IMR-90 (cell line): ENCODE measurements at regions not wholly inside any gene's neighbourhood (a gene's known extent, or its start where the extent isn't known, plus 50 kb on each side); places are given as distances from the start of the nearest gene placed in this dataset.

Experiments used
- ATAC-seq: fragments of 200-7000 bp; cut with Tn5 transposase; 2 replicates; pipeline ENCODE4 v1.9.1; 2020; ENCODE audit warnings: low read depth, mild to moderate bottlenecking, moderate library complexity
- BruUV-seq: library from RNA; stranded (reverse); fragments of 400-500 nt; replicated peaks from 2 replicates; lab custom pipeline; 2021; lab: Mats Ljungman, UMichigan
- CTCF ChIA-PET: fragments of 300-600 bp; formaldehyde crosslinking; extraction: SDS; loops from one replicate; lab custom pipeline; 2021; ENCODE audit warnings: antibody characterized with exemption; lab: Yijun Ruan, JAX
- POLR2A ChIA-PET: fragments of 300-600 bp; sonication (Branson Sonifier 250); formaldehyde crosslinking; loops from one replicate; lab custom pipeline; 2022; ENCODE audit warnings: antibody characterized with exemption; ENCODE audit not compliant: unreplicated experiment; lab: Charles Lee
- DNase-seq: peaks from one replicate; pipeline ENCODE4 v3.0.0; 2013
- H2AFZ ChIP-seq: replicated peaks from 2 replicates; pipeline ENCODE3; 2013; ENCODE audit warnings: low read length, mild to moderate bottlenecking; ENCODE audit not compliant: poor library complexity
- H2AK5ac ChIP-seq: 2 replicates; pipeline ENCODE4 v1.6.1; 2013; ENCODE audit warnings: low read depth, low read length, inconsistent platforms
- H2AK9ac ChIP-seq: replicated peaks from 2 replicates; pipeline ENCODE3; 2013; ENCODE audit warnings: mild to moderate bottlenecking, low read depth, low read length, moderate library complexity; ENCODE audit not compliant: poor library complexity
- H2BK120ac ChIP-seq: 2 replicates; pipeline ENCODE4 v1.6.1; 2013; ENCODE audit warnings: low read depth, low read length, inconsistent platforms
- H2BK15ac ChIP-seq: 3 replicates; pipeline ENCODE4 v1.6.1; 2013; ENCODE audit warnings: low read depth, low read length, inconsistent platforms
- H2BK20ac ChIP-seq: 2 replicates; pipeline ENCODE4 v1.6.1; 2013; ENCODE audit warnings: low read depth, mild to moderate bottlenecking, inconsistent platforms, low read length, moderate library complexity
- H2BK5ac ChIP-seq: 2 replicates; pipeline ENCODE4 v1.6.1; 2013; ENCODE audit warnings: mild to moderate bottlenecking, low read depth, low read length, inconsistent platforms; ENCODE audit not compliant: poor library complexity, severe bottlenecking
- H3K14ac ChIP-seq: replicated peaks from 2 replicates; pipeline ENCODE4 v1.6.1; 2013; ENCODE audit warnings: low read depth, low read length, inconsistent platforms
- H3K18ac ChIP-seq: 2 replicates; pipeline ENCODE4 v1.6.1; 2013; ENCODE audit warnings: low read depth, low read length, control low read depth
- H3K23ac ChIP-seq: 2 replicates; pipeline ENCODE4 v1.6.1; 2013; ENCODE audit warnings: low read depth, low read length, inconsistent platforms
- H3K27ac ChIP-seq: 2 replicates; pipeline ENCODE4 v1.5.1; 2013; ENCODE audit warnings: mild to moderate bottlenecking, control low read depth, low read length; ENCODE audit not compliant: insufficient read depth
- H3K27me3 ChIP-seq: 2 replicates; pipeline ENCODE4 v1.6.1; 2013; ENCODE audit warnings: low read length; ENCODE audit not compliant: control insufficient read depth, insufficient read depth
- H3K36me3 ChIP-seq: 2 replicates; pipeline ENCODE4 v1.6.1; 2013; ENCODE audit warnings: low read length, mixed read lengths; ENCODE audit not compliant: control insufficient read depth, insufficient read depth
- H3K4ac ChIP-seq: 2 replicates; pipeline ENCODE4 v1.6.1; 2013; ENCODE audit warnings: low read depth, low read length, inconsistent platforms
- H3K4me1 ChIP-seq: 2 replicates; pipeline ENCODE4 v1.6.1; 2013; ENCODE audit warnings: low read length, mixed read lengths; ENCODE audit not compliant: control insufficient read depth, insufficient read depth
- H3K4me2 ChIP-seq: 2 replicates; pipeline ENCODE4 v1.6.1; 2013; ENCODE audit warnings: low read depth, mild to moderate bottlenecking, control low read depth, low read length, moderate library complexity
- H3K4me3 ChIP-seq: 2 replicates; pipeline ENCODE4 v1.5.1; 2013; ENCODE audit warnings: low read depth, mild to moderate bottlenecking, control low read depth, low read length, moderate library complexity; ENCODE audit not compliant: insufficient read depth
- H3K56ac ChIP-seq: 2 replicates; pipeline ENCODE4 v1.6.1; 2013; ENCODE audit warnings: low read length, inconsistent platforms; ENCODE audit not compliant: insufficient read depth; ENCODE audit errors: extremely low read depth
- H3K79me1 ChIP-seq, 2 experiments: 2 replicates each; pipeline ENCODE4 v1.6.1; 2013; ENCODE audit warnings: low read length in 2 of 2, inconsistent platforms in 1 of 2, low read depth in 1 of 2
- H3K9ac ChIP-seq: 2 replicates; pipeline ENCODE4 v1.6.1; 2013; ENCODE audit warnings: low read depth, low read length, control low read depth
- H3K9me1 ChIP-seq: 2 replicates; pipeline ENCODE4 v1.6.1; 2013; ENCODE audit warnings: low read length, inconsistent platforms; ENCODE audit not compliant: insufficient read depth
- H3K9me3 ChIP-seq: 2 replicates; pipeline ENCODE4 v1.6.1; 2013; ENCODE audit warnings: low read length; ENCODE audit not compliant: control insufficient read depth, insufficient read depth
- H4K20me1 ChIP-seq: 2 replicates; pipeline ENCODE4 v1.6.1; 2013; ENCODE audit warnings: low read length, inconsistent platforms; ENCODE audit not compliant: insufficient read depth
- H4K5ac ChIP-seq: 2 replicates; pipeline ENCODE4 v1.6.1; 2013; ENCODE audit warnings: mild to moderate bottlenecking, low read depth, low read length, control low read depth
- H4K8ac ChIP-seq, 2 experiments: 2 replicates each; pipeline ENCODE4 v1.6.1; 2013; ENCODE audit warnings: low read depth in 2 of 2, low read length in 2 of 2, control low read depth in 1 of 2, inconsistent platforms in 1 of 2
- H4K91ac ChIP-seq: 2 replicates; pipeline ENCODE4 v1.6.1; 2013; ENCODE audit warnings: low read depth, low read length, inconsistent platforms; ENCODE audit not compliant: insufficient read depth
- BHLHE40 ChIP-seq: fragments of 150-350 bp; IDR thresholded peaks from 2 replicates; pipeline ENCODE4 v1.6.1; 2016; ENCODE audit warnings: mild to moderate bottlenecking, low read depth, low read length
- CEBPB ChIP-seq: IDR thresholded peaks from 2 replicates; pipeline ENCODE4 v1.6.1; 2012; ENCODE audit warnings: low read depth, low read length, improper control_type of control experiment
- CHD1 ChIP-seq: IDR thresholded peaks from 2 replicates; pipeline ENCODE4 v1.6.1; 2012; ENCODE audit warnings: low read depth, low read length, improper control_type of control experiment
- FOS ChIP-seq: fragments of 150-350 bp; IDR thresholded peaks from 2 replicates; pipeline ENCODE4 v1.6.1; 2016; ENCODE audit warnings: low read depth, low read length
- MAFK ChIP-seq: IDR thresholded peaks from 2 replicates; pipeline ENCODE4 v1.6.1; 2012; ENCODE audit warnings: low read depth, low read length, improper control_type of control experiment
- MAZ ChIP-seq: IDR thresholded peaks from 2 replicates; pipeline ENCODE4 v1.6.1; 2012; ENCODE audit warnings: low read depth, mild to moderate bottlenecking, low read length, improper control_type of control experiment, moderate library complexity, borderline replicate concordance
- MXI1 ChIP-seq: IDR thresholded peaks from 2 replicates; pipeline ENCODE4 v1.6.1; 2012; ENCODE audit warnings: low read depth, mild to moderate bottlenecking, low read length, moderate library complexity, borderline replicate concordance
- NFE2L2 ChIP-seq: fragments of 150-350 bp; IDR thresholded peaks from 2 replicates; pipeline ENCODE4 v1.6.1; 2016; ENCODE audit warnings: low read depth, mild to moderate bottlenecking, low read length
- POLR2A ChIP-seq: IDR thresholded peaks from 2 replicates; pipeline ENCODE4 v1.6.1; 2012; ENCODE audit warnings: mild to moderate bottlenecking, low read depth, low read length
- RAD21 ChIP-seq: IDR thresholded peaks from 2 replicates; pipeline ENCODE4 v1.6.1; 2012; ENCODE audit warnings: low read length, improper control_type of control experiment
- RFX5 ChIP-seq: IDR thresholded peaks from 2 replicates; pipeline ENCODE4 v1.8.0; 2012; ENCODE audit warnings: low read depth, mild to moderate bottlenecking, low read length, moderate library complexity
- WGBS, 2 experiments: methylation state at CpG; one replicate each; pipeline versions ENCODE4 v1.1.5 to v1.1.7; 2013; ENCODE audit warnings: missing lambda C conversion rate in 2 of 2; ENCODE audit not compliant: insufficient read length in 1 of 2; ENCODE audit errors: extremely low coverage in 2 of 2; 5-methylcytosine and 5-hydroxymethylcytosine counted together
- dilution Hi-C: fragments of 300-500 bp; cut with HindIII; formaldehyde crosslinking; loops from one replicate; pipeline ENCODE4 v1.14.3; 2018; ENCODE audit warnings: low sequenced_read_pairs; ENCODE audit not compliant: unreplicated experiment
- in situ Hi-C: fragments of 300-500 bp; cut with MboI; formaldehyde crosslinking; loops from 3 replicates; pipeline ENCODE4 v1.14.3; 2019; ENCODE audit warnings: low sequenced_read_pairs, inconsistent platforms, mixed read lengths
- intact Hi-C: fragments of 100-400 bp; cut with micrococcal nuclease; formaldehyde crosslinking; loops from 2 replicates; pipeline ENCODE4 v1.10.0; 2022
- TF ChIP-seq, protein P1 (sequence below): fragments of 150-350 bp; IDR thresholded peaks from 2 replicates; pipeline ENCODE4 v1.6.1; 2017; ENCODE audit warnings: mild to moderate bottlenecking, antibody characterized with exemption, low read length, low read depth
- TF ChIP-seq, protein P2 (sequence below): conservative IDR thresholded peaks from 2 replicates; pipeline ENCODE4 v1.5.1; 2012; ENCODE audit warnings: mild to moderate bottlenecking, low read depth, low read length, improper control_type of control experiment

DNA sequence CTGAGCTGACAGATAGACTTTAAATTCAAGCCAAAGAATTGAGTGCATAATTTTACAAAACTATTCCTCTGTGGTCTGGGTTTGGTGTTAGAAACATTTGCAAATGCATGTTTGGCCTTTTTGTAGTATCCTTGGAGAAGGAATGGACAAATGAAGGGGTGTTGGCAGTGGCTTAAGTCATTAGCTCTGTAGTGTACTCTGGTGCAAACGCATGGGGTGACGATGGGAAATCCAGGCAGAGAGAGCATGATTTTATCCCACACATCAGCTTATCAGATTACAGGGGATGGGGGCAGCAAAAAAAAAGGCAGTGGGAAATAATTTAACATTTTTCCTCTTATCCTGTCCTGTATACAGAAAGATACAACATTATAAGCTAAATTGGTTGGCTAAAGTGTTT, 320.6 kb downstream of the ZNF516 start:
- Histone ChIP-seq H2AK5ac (no peak overlapping the region), H3K4me3 (no peak overlapping the region), H2BK120ac (no peak overlapping the region), H4K20me1 (no peaks in the 10 kb centered on the region), H2AFZ (no peak overlapping the region), H3K9me3 (peaks cover 2% of the 10 kb centered on the region; the same call in 1 of the 2 replicates), H3K4me1 (no peaks in the 10 kb centered on the region), H4K5ac (no peak overlapping the region), H3K18ac (no peak overlapping the region), H4K8ac (no peak overlapping the region), H3K36me3 (no peaks in the 10 kb centered on the region), H3K9ac (no peak overlapping the region), H3K4me2 (no peak overlapping the region), H2BK20ac (no peak overlapping the region), H3K9me1 (no peaks in the 10 kb centered on the region), H3K27me3 (no peaks in the 10 kb centered on the region), H4K91ac (no peak overlapping the region), H3K14ac (no peak overlapping the region), H2BK5ac (no peak overlapping the region), H2AK9ac (no peak overlapping the region), H3K27ac (no peak overlapping the region), H3K79me1 (no peaks in the 10 kb centered on the region), H3K4ac (no peak overlapping the region), H3K56ac (no peak overlapping the region), H2BK15ac (no peak overlapping the region), H3K23ac (no peak overlapping the region)
- CTCF ChIA-PET = no interaction called here
- WGBS, 2 experiments = no CpG with 5 or more reads among the region's 2 CpGs
- no peak for TF ChIP-seq CHD1
- TF ChIP-seq, protein P1, sequence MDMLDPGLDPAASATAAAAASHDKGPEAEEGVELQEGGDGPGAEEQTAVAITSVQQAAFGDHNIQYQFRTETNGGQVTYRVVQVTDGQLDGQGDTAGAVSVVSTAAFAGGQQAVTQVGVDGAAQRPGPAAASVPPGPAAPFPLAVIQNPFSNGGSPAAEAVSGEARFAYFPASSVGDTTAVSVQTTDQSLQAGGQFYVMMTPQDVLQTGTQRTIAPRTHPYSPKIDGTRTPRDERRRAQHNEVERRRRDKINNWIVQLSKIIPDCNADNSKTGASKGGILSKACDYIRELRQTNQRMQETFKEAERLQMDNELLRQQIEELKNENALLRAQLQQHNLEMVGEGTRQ = no peak
- TF ChIP-seq FOS = no peak
- TF ChIP-seq CEBPB = no peak
- TF ChIP-seq MAZ = no peak
- TF ChIP-seq NFE2L2 = no peak
- TF ChIP-seq RAD21 = no peak
- no peak for TF ChIP-seq BHLHE40
- TF ChIP-seq, protein P2, sequence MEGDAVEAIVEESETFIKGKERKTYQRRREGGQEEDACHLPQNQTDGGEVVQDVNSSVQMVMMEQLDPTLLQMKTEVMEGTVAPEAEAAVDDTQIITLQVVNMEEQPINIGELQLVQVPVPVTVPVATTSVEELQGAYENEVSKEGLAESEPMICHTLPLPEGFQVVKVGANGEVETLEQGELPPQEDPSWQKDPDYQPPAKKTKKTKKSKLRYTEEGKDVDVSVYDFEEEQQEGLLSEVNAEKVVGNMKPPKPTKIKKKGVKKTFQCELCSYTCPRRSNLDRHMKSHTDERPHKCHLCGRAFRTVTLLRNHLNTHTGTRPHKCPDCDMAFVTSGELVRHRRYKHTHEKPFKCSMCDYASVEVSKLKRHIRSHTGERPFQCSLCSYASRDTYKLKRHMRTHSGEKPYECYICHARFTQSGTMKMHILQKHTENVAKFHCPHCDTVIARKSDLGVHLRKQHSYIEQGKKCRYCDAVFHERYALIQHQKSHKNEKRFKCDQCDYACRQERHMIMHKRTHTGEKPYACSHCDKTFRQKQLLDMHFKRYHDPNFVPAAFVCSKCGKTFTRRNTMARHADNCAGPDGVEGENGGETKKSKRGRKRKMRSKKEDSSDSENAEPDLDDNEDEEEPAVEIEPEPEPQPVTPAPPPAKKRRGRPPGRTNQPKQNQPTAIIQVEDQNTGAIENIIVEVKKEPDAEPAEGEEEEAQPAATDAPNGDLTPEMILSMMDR = no peak
- no peak for TF ChIP-seq POLR2A
- TF ChIP-seq RFX5 = no peak
- no peak for TF ChIP-seq MXI1
- TF ChIP-seq MAFK = no peak
- POLR2A ChIA-PET = no interaction called here
- no TSS peak for BruUV-seq
- ATAC-seq (no peak), DNase-seq (no peak)
- intact Hi-C loops = no loop called here
- in situ Hi-C loops = no loop called here
- dilution Hi-C loops = no loop called here
